Epithelial cell of prostate (primary cell): ENCODE measurements at regions not wholly inside any gene's neighbourhood (a gene's known extent, or its start where the extent isn't known, plus 50 kb on each side); places are given as distances from the start of the nearest gene placed in this dataset.
A peak's percentile ranks its signal among the peaks of the same experiment; 100 is the strongest.
"Not testable (repeated sequence)": the region's sequence is repeated elsewhere in the genome, so short reads cannot be mapped to it uniquely, and the experiment has no call there.

Experiments used
- DNase-seq: peaks from one replicate; pipeline ENCODE4 v3.0.0-alpha.2; 2011; ENCODE audit warnings: low read depth, low spot score
- H3K27ac ChIP-seq: fragments of 450-650 bp; 2 replicates; pipeline ENCODE4 v1.5.1; 2017; ENCODE audit warnings: mild to moderate bottlenecking

GRCh38 chr4:27787195-27787594 lies 926.6 kb downstream of the STIM2 start:
- peak; percentile 39 for DNase-seq
- peak overlapping the region; percentile 77 for H3K27ac ChIP-seq

- no peak overlapping the region for H3K27ac ChIP-seq
- DNase-seq = no peak
Observed at GRCh38 chr4:27789773-27790172, 929.1 kb downstream of the STIM2 start.

- H3K27ac ChIP-seq = no peak overlapping the region
- no peak for DNase-seq
Observed at GRCh38 chr4:27790911-27791310, 930.3 kb downstream of the STIM2 start.

GRCh38 chr4:27791640-27792039 lies 931.0 kb downstream of the STIM2 start:
- DNase-seq = no peak
- H3K27ac ChIP-seq = no peak overlapping the region

GRCh38 chr4:27807207-27807606 lies 946.6 kb downstream of the STIM2 start:
- H3K27ac ChIP-seq = no peak overlapping the region
- DNase-seq = no peak

- H3K27ac ChIP-seq = no peak overlapping the region
- no peak for DNase-seq
Observed at GRCh38 chr4:27811948-27812347, 951.3 kb downstream of the STIM2 start.

- DNase-seq, H3K27ac ChIP-seq: not testable (repeated sequence)
Observed at GRCh38 chr4:27813226-27813625, 952.6 kb downstream of the STIM2 start.

GRCh38 chr4:27813699-27814425 lies 953.2 kb downstream of the STIM2 start:
- H3K27ac ChIP-seq, DNase-seq: not testable (repeated sequence)

GRCh38 chr4:27819246-27819645 lies 958.6 kb downstream of the STIM2 start:
- no peak for DNase-seq
- no peak overlapping the region for H3K27ac ChIP-seq

- no peak for DNase-seq
Observed at GRCh38 chr4:27828843-27829242, 968.2 kb downstream of the STIM2 start.

GRCh38 chr4:27830251-27830650 lies 969.6 kb downstream of the STIM2 start:
- DNase-seq = no peak
- H3K27ac ChIP-seq = no peak overlapping the region

More at GRCh38 chr4:27828843-27829242, 968.2 kb downstream of the STIM2 start:
- H3K27ac ChIP-seq = no peak overlapping the region

GRCh38 chr4:27835851-27836250 lies 975.2 kb downstream of the STIM2 start:
- DNase-seq = no peak
- H3K27ac ChIP-seq = no peak overlapping the region

GRCh38 chr4:27836523-27836922 lies 975.9 kb downstream of the STIM2 start:
- DNase-seq = no peak
- no peak overlapping the region for H3K27ac ChIP-seq

- no peak for DNase-seq
- H3K27ac ChIP-seq = no peak overlapping the region
Observed at GRCh38 chr4:27843776-27844175, 983.1 kb downstream of the STIM2 start.

GRCh38 chr4:27844376-27844775 lies 983.7 kb downstream of the STIM2 start:
- no peak for DNase-seq
- H3K27ac ChIP-seq = no peak overlapping the region

- no peak overlapping the region for H3K27ac ChIP-seq
- no peak for DNase-seq
Observed at GRCh38 chr4:27846951-27847350, 986.3 kb downstream of the STIM2 start.

- no peak for DNase-seq
- no peak overlapping the region for H3K27ac ChIP-seq
Observed at GRCh38 chr4:27861381-27861787, 1000.7 kb downstream of the STIM2 start.

GRCh38 chr4:27861802-27862201 lies 1001.2 kb downstream of the STIM2 start:
- DNase-seq = no peak
- H3K27ac ChIP-seq = no peak overlapping the region

GRCh38 chr4:27873596-27873995 lies 1013.0 kb downstream of the STIM2 start:
- no peak overlapping the region for H3K27ac ChIP-seq
- DNase-seq = no peak

GRCh38 chr4:27881705-27882104 lies 1021.1 kb downstream of the STIM2 start:
- no peak for DNase-seq
- H3K27ac ChIP-seq = no peak overlapping the region

- DNase-seq = no peak
- no peak overlapping the region for H3K27ac ChIP-seq
Observed at GRCh38 chr4:27886120-27886519, 1025.5 kb downstream of the STIM2 start.

GRCh38 chr4:27887646-27888045 lies 1027.0 kb downstream of the STIM2 start:
- no peak for DNase-seq
- no peak overlapping the region for H3K27ac ChIP-seq
